ENCODE measurements at regions not wholly inside any gene's neighbourhood (a gene's known extent, or its start where the extent isn't known, plus 50 kb on each side); places are given as distances from the start of the nearest gene placed in this dataset.
A peak's percentile ranks its signal among the peaks of the same experiment; 100 is the strongest.

DNA sequence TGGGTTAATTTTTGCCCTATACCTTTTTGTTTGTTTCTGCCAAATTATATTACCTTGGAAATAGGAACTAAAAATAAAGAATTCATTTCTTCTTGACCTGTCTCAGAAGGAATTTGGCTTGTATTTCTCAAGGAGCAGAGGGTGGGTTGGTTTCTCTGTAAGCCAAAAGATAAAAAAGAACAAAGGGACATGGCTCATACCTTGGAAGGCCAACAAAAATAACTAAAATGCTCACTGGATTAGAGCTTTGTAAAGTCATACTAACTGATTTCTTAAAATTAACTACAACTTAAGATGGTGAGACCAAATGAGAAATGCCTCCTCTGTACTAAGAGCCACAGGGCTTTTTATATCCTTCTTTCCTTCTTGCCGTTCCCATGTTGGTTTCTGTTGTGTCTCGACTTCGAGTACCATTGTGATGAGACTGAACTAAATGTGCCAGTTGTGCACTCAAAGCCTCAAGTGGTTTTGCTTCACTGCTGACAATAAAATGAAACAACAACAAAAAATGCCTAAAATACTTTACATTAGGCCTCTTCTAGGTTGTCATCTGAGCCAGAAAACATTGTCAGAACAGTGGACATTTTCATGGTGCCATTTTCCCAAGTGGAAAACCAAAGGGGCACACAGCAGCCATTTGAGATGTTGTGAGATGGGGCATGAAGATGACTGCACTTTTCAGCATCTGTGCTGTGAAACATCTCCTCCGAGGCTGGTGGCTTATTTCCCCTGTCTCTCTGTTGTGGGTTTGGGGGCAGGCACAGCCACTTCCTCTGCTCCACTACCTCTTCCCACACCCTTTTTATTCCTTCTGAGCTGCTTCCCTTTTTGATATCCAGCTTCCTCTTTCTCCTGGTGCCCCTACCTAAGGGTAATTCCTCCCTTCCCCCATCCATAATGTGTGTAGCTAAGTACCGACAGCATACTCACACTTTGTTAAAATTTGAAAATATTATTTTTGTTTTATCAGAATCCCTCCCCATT, 51.8 kb upstream of the AGR3 start:
- no peaks in the 10 kb centered on the region for H3K9me3 ChIP-seq
- ATAC-seq (peak; percentile 71 to 84), DNase-seq (peak; percentile 53)
- H3K27me3 ChIP-seq (ENCODE audit: low read depth): no peaks in the 10 kb centered on the region
- H3K36me3 ChIP-seq: no peaks in the 10 kb centered on the region
- intact Hi-C loops (cut with DNase I): no loop called here
- TF ChIP-seq, protein P1, sequence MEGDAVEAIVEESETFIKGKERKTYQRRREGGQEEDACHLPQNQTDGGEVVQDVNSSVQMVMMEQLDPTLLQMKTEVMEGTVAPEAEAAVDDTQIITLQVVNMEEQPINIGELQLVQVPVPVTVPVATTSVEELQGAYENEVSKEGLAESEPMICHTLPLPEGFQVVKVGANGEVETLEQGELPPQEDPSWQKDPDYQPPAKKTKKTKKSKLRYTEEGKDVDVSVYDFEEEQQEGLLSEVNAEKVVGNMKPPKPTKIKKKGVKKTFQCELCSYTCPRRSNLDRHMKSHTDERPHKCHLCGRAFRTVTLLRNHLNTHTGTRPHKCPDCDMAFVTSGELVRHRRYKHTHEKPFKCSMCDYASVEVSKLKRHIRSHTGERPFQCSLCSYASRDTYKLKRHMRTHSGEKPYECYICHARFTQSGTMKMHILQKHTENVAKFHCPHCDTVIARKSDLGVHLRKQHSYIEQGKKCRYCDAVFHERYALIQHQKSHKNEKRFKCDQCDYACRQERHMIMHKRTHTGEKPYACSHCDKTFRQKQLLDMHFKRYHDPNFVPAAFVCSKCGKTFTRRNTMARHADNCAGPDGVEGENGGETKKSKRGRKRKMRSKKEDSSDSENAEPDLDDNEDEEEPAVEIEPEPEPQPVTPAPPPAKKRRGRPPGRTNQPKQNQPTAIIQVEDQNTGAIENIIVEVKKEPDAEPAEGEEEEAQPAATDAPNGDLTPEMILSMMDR (IDR thresholded peaks at IDR 0.05): no peak
- no peak overlapping the region for H3K27ac ChIP-seq
- peaks cover 9% of the 10 kb centered on the region for H3K4me1 ChIP-seq
- no peak overlapping the region for H3K4me3 ChIP-seq

DNA sequence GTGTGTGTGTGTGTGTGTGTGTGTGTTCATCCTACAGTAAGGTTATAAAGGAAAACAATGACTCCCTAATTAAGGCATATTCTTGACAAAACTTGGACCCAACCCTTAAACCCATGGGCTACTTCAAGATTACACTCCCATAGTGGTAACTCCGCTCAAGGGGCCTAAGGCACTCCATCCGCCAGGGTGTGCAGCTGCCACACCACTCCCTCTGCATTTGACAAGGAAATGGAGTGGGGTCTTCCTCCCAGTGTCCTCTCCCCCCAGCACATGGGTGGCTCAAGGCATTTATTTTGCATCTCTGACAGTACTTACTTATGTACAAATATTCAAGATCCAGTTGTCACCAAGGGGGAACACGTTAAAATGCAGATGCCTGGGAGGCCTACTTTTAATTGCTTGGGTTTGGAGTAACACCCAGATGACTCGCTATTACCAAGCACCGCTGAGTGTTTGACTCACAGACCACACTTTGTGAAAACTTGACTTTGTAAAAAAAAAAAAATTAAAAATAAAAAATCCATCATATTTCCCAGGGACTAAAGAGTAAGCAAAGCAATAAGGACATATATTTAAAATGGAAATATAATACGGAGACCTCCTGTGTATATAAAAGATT, 53.0 kb upstream of the AGR3 start:
- Histone ChIP-seq H3K4me3 (no peak overlapping the region), H3K36me3 (no peaks in the 10 kb centered on the region), H3K27ac (no peak overlapping the region), H3K27me3 (ENCODE audit: low read depth) (no peaks in the 10 kb centered on the region), H3K4me1 (peaks cover 4% of the 10 kb centered on the region), H3K9me3 (no peaks in the 10 kb centered on the region)
- intact Hi-C loops (cut with DNase I): no loop called here
- ATAC-seq (no peak), DNase-seq (no peak)
- TF ChIP-seq, protein P1 (IDR thresholded peaks at IDR 0.05): no peak

DNA sequence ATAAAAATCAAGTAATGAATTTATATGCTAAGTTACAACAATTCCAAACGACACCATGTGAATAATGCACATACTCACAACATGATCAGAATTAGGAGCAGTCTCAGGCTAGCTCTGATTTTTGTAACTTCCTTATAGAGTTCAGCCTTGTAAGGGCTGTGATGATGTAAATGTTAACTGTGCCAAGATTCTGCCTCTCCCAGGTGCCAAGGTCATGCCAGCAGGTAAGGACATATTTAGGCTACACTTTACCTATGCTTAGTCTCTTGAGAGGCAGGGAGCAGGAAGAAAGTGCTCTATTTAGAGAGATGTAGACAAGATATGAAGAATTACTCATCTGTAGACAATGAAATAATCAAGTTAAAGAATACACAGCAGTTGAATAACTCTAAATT, 53.6 kb upstream of the AGR3 start:
- ATAC-seq: peak; percentile 38 to 68
- Histone ChIP-seq H3K4me1 (peaks cover 4% of the 10 kb centered on the region), H3K27me3 (ENCODE audit: low read depth) (no peaks in the 10 kb centered on the region), H3K9me3 (no peaks in the 10 kb centered on the region), H3K36me3 (no peaks in the 10 kb centered on the region), H3K4me3 (no peak overlapping the region), H3K27ac (no peak overlapping the region)
- intact Hi-C loops (cut with DNase I): no loop called here
- TF ChIP-seq, protein P1 (IDR thresholded peaks at IDR 0.05): no peak
- DNase-seq: no peak

- H3K36me3 ChIP-seq: no peaks in the 10 kb centered on the region
- H3K4me1 ChIP-seq: peaks cover 10% of the 10 kb centered on the region
- no peaks in the 10 kb centered on the region for H3K27me3 ChIP-seq (ENCODE audit: low read depth)
- no peaks in the 10 kb centered on the region for H3K9me3 ChIP-seq
- DNase-seq (no peak), ATAC-seq (no peak)
- no peak overlapping the region for H3K27ac ChIP-seq
- intact Hi-C loops (cut with DNase I): no loop called here
- TF ChIP-seq, protein P1 (IDR thresholded peaks at IDR 0.05): no peak
- no peak overlapping the region for H3K4me3 ChIP-seq
Measured at GRCh38 chr7:16936626-16937422, 55.0 kb upstream of the AGR3 start.

DNA sequence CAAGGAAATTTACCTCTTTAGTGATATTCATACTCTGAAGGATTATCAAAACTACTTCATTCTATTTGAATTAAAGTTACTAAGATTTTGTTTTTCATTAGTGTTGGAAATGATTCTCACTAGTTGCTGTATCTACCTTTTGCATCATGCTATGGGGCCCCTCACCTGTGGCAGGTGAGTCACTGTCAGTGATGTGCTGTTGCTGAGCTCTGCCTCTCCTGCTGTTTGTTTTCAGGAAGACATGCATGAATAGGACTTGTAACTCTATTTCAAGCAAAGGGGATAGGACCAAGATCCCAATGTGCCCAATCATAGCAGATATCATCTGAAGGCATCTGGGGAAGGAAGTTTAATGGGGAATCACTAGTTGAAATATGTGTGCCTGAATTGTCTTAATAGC, 57.4 kb upstream of the AGR3 start:
- Histone ChIP-seq H3K9me3 (no peaks in the 10 kb centered on the region), H3K36me3 (no peaks in the 10 kb centered on the region), H3K27me3 (ENCODE audit: low read depth) (no peaks in the 10 kb centered on the region), H3K4me1 (peaks cover 6% of the 10 kb centered on the region), H3K4me3 (no peak overlapping the region), H3K27ac (no peak overlapping the region)
- TF ChIP-seq, protein P1 (IDR thresholded peaks at IDR 0.05): no peak
- intact Hi-C loops (cut with DNase I): no loop called here
- DNase-seq (no peak), ATAC-seq (no peak)

All from lower lobe of right lung (tissue), 2 donors.